Right renal pelvis (tissue), 4 donors: ENCODE measurements at regions not wholly inside any gene's neighbourhood (a gene's known extent, or its start where the extent isn't known, plus 50 kb on each side); places are given as distances from the start of the nearest gene placed in this dataset.
"Not testable (repeated sequence)": the region's sequence is repeated elsewhere in the genome, so short reads cannot be mapped to it uniquely, and the experiment has no call there.

Experiments used
- DNase-seq, 4 donors: peaks; one replicate each; pipeline ENCODE4 v3.0.0-alpha.2; 2013; ENCODE audit warnings: low read depth in 4 of 4, low spot score in 3 of 4, missing footprints in 1 of 4

GRCh38 chr12:86729739-86730138, 473.5 kb upstream of the MGAT4C start:
- DNase-seq = no peak

- DNase-seq = no peak
Measured at GRCh38 chr12:86727160-86727559, 471.0 kb upstream of the MGAT4C start.

DNA sequence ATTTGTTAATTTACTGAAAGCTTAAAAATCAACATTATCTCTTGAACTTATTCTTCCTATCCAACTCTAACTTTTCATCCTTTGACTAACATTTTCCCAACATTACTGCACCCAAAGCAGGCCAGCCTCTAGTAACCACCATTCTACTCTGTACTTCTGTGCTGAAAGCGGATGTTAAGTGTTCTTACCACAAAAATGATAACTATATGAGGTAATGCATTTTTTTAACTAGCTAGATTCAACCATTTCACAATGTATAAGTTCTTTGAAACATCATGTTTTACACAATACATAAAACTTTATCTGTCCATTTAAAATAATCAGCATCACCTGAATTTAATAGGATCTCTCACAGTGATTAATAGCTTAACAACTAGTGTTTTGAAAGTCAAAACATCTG, 468.5 kb upstream of the MGAT4C start:
- no peak for DNase-seq

- no peak for DNase-seq
Measured at GRCh38 chr12:86723326-86723725, 467.1 kb upstream of the MGAT4C start.

DNA sequence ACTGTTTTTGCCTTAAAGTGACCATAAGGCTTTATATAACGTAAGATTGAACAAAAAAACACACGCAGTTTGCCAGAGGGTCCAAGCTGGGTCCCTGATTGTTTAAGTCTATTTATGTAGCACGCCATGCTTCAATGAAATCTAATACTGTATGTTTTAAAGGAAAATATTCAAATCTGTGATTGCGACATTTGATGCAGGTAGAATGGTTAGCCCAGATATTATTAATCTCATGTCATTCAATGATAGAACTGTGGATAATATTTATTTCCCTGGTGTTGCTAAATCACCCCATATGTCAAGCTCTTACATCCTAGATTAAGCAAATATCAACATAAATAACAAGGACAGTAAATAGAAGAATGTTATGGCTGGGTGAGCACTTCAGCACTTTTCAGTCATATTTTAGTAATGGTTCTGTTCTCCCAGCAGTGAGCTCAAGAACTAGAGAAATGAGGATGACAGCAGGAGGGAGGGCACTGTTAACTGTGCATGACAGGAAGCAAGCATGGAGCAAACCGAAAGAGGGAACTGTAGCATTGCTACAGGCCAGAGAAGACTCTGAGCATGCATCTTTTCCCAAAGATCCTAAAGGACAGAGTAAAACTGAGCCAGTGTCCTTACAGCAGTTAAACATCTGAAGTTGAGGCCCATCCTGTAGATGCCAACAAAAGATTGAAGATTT, 465.7 kb upstream of the MGAT4C start:
- no peak for DNase-seq

- DNase-seq = no peak
Measured at GRCh38 chr12:86719381-86719780, 463.2 kb upstream of the MGAT4C start.

DNA sequence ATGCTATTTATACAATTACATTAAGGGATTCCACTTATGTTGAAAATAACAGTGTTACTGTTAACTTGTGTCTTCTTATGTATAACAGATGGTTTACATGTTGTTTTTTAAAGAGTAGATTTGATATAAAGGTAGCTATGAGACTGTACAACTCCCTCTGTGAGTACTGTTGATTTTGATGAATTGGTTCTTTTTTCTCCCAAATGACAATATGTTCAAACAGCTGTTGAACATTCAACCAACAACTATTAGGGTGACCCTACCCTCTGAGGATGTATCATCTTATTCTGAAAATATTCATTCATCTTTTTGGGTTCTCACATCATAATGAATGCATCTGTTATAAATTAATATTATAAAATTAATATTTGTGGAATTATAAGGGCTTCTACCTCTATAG, 456.9 kb upstream of the MGAT4C start:
- DNase-seq = no peak

DNA sequence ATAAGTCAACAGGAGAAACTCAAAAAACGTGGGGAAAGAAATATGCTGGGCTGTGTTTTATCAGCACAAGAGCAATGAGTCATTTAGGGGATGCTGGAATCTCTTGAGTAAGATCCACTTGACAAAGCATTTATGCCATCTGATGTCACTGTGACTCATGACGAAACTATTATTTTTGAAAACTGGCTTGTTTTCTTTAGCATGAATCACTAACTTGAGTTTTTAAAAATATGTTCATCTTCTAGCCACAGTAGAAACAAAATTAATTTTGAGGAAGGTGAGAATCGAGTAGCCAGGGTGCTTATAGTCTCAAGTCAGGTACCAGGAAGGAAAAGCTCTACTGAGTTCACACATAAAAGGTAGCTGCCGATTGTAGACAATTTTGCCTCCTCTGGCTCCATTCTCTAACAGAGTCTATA, 456.2 kb upstream of the MGAT4C start:
- no peak for DNase-seq

- no peak for DNase-seq
Measured at GRCh38 chr12:86711731-86712130, 455.5 kb upstream of the MGAT4C start.

- no peak for DNase-seq
Measured at GRCh38 chr12:86710109-86710508, 453.9 kb upstream of the MGAT4C start.

DNA sequence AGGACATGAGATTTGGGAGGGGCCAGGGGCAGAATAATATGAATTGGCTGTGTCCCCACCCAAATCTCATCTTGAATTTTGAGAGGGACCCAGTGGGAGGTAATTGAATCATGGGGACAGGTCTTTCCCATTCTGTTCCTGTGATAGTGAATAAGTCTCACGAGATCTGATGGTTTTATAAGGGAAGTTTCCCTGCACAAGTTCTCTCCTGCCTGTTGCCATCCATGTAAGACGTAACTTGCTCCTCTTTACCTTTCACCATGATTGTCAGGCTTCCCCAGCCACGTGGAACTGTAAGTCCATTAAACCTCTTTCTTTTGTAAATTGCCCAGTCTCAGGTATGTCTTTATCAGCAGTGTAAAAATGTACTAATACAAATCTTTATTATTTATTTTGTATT, 452.8 kb upstream of the MGAT4C start:
- DNase-seq = not testable (repeated sequence)

- peak in 2 of 4 donors; percentile 23 for DNase-seq
Measured at GRCh38 chr12:86698641-86698980, 442.4 kb upstream of the MGAT4C start.

DNA sequence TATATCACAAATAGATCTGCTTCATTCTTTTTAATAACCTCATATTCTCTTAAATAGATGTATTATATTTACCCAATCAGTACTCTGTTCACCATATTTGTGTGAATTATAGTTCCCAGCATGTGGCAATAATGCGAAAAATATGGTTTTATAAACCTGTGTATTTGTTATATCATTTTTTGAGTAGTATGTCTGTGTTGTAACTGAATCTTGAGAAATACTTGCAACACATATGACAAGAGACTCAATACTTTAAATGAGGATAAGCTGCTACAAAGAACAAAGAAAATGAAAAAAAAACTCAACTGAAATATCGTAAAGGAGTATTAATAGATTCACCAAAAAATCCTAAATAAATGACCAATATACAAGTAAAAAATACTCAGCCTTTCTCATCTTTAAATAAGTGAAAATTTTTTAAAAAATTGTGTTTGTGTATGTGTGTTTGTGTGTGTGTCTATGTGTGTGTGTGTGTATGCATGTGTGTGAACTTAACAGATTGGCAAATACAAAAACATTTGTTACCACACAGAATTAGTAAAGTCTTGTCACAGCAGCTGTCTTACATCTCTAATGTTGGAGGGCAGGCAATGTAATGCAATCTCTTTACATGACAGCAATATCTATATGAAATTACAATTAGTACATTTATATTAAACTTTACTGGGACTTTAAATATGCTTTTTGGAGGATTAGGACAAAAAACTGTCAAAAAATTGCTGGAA, 441.9 kb upstream of the MGAT4C start:
- DNase-seq = no peak

- no peak for DNase-seq
Measured at GRCh38 chr12:86683568-86684304, 427.5 kb upstream of the MGAT4C start.

GRCh38 chr12:86681060-86681459, 424.9 kb upstream of the MGAT4C start:
- DNase-seq = no peak

DNA sequence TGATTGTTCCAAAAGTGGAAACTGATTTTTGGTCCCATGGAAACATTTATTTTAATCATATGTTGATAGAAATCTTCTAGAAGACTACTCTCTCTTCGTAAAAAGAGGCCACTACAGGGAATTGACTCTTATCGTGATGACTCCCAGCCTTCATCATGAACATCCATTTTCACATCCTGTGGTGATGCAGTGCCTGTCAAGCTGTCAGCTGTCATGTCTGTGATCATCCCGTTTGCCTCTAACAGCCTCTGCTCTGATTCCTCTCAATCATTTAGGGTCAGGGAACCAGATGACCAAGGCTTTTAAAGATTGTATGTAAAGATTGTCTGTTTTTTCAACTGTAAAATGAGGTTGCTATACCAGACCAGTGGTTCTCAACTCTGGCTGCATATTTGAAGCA, 419.0 kb upstream of the MGAT4C start:
- DNase-seq = no peak

- DNase-seq = no peak
Measured at GRCh38 chr12:86670986-86671385, 414.8 kb upstream of the MGAT4C start.

DNA sequence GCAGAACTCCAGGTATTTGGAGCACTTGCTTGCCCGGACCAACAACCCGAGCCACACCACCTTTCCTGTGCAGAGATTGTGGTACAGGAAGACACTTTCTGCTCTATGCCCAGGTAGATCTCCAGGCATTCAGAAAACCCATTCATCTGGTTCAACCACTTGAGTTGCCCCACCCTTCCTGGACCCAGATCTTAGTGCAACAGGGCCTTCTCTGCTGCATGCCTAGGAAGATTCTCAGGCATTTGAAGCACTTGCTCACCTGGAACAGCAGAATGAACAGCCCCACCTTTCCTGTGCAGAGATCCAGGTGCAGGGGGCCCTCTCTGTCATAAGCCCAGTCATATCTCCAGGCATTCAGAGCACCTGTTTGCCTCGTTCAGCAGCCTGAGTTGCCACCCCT, 412.8 kb upstream of the MGAT4C start:
- DNase-seq = no peak

GRCh38 chr12:86666316-86666715, 410.1 kb upstream of the MGAT4C start:
- no peak for DNase-seq

DNA sequence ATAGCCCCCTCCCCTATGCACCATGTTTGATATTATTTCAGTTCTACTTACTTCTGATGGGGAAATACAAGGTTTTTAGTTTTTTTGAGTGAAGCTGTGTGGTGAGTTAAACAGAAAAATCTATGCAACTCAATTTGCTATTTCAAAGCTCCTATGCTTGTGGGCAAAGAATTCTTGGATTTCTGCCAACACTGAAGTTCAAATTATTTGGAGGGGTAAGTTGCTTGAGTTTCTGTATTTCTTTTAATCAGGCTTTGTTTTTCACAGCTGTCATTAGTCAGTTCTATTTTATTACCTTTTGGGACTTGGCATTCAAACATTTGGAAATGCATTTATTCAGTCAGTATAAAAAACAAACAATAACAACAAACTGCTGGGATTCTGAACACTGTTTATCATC, 407.5 kb upstream of the MGAT4C start:
- DNase-seq = peak in 1 of 4 donors; percentile 4

DNA sequence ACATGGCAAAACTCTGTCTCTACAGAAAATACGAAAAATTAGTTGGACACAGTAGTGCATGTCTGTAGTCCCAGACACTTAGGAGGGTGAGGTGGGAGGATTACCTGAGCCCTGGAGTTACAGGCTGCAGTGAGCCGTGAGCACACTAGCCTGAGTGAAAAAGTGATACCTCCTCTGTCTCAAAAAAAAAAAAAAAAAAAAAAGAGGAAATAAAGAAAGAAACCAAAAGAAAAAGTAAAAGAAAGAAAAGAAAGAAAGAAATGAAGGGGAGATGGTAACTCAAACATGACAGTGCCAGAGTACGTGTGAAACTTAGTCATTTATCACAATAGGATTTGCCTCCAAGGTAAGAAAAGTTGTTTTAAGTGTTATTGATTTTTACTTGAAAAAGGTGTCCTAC, 407.0 kb upstream of the MGAT4C start:
- no peak for DNase-seq

DNA sequence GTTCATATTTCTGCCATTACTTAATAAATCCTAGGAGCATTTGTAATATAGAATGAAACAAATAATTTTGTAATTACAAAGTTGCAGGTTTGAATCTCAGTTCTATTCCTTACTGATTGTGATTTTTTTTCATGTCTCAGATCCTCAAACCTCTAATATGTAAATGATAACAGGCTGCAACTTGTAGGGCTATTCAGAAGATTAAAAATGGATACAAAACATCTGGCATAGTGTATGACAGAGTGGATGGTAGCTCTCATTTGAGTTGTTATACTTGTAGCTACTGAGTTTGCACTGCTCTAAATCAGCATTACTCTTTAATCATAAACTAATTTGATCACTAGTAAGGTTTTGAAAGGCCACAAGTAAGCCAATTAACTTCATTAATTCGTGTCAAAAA, 406.3 kb upstream of the MGAT4C start:
- DNase-seq = no peak
